IgD-negative memory B cell (primary cell): ENCODE measurements at regions not wholly inside any gene's neighbourhood (a gene's known extent, or its start where the extent isn't known, plus 50 kb on each side); places are given as distances from the start of the nearest gene placed in this dataset.

Source experiments
- H3K27ac Mint-ChIP-seq, 3 donors: one replicate each; pipeline ENCODE4 v1.8.0; 2020 to 2022; ENCODE audit warnings: mild to moderate bottlenecking in 3 of 3, mixed read lengths in 3 of 3, moderate library complexity in 1 of 3
- H3K27me3 Mint-ChIP-seq: one replicate; pipeline ENCODE4 v1.8.0; 2021; ENCODE audit warnings: mixed read lengths
- H3K36me3 Mint-ChIP-seq: one replicate; pipeline ENCODE4 v1.8.0; 2020; ENCODE audit warnings: mild to moderate bottlenecking, mixed read lengths
- H3K4me1 Mint-ChIP-seq, 3 donors: one replicate each; pipeline ENCODE4 v1.8.0; 2020 to 2022; ENCODE audit warnings: mixed read lengths in 3 of 3, mild to moderate bottlenecking in 1 of 3
- H3K4me3 Mint-ChIP-seq, 4 donors: one replicate each; pipeline ENCODE4 v1.8.0; 2020 to 2022; ENCODE audit warnings: mild to moderate bottlenecking in 4 of 4, mixed read lengths in 4 of 4, moderate library complexity in 3 of 4
- H3K9me3 Mint-ChIP-seq, 3 donors: one replicate each; pipeline ENCODE4 v1.8.0; 2020 to 2021; ENCODE audit warnings: mixed read lengths in 3 of 3, mild to moderate bottlenecking in 1 of 3

- H3K4me1 Mint-ChIP-seq: peaks cover 2 to 20% (median 13%) of the 10 kb centered on the region in 3 donors
- no peak overlapping the region for H3K27ac Mint-ChIP-seq
- peaks cover 6% of the 10 kb centered on the region for H3K36me3 Mint-ChIP-seq
- H3K4me3 Mint-ChIP-seq: no peak overlapping the region
- peaks cover 2% of the 10 kb centered on the region for H3K27me3 Mint-ChIP-seq
- H3K9me3 Mint-ChIP-seq: peaks cover 0 to 6% (median 3%) of the 10 kb centered on the region in 3 donors
Observed at GRCh38 chr18:55110436-55110835, 151.2 kb upstream of the CCDC68 start.

- Mint-ChIP-seq H3K4me1 (peaks cover 2 to 21% (median 13%) of the 10 kb centered on the region in 3 donors), H3K27me3 (peaks cover 2% of the 10 kb centered on the region), H3K9me3 (peaks cover 0 to 6% (median 4%) of the 10 kb centered on the region in 3 donors), H3K4me3 (no peak overlapping the region), H3K27ac (no peak overlapping the region), H3K36me3 (peaks cover 6% of the 10 kb centered on the region)
Observed at GRCh38 chr18:55109818-55110414, 150.7 kb upstream of the CCDC68 start.

GRCh38 chr18:55106906-55107305, 147.6 kb upstream of the CCDC68 start:
- Mint-ChIP-seq H3K4me1 (peaks cover 3 to 25% (median 12%) of the 10 kb centered on the region in 3 donors), H3K9me3 (peaks cover 4 to 6% (median 5%) of the 10 kb centered on the region in 3 donors), H3K27me3 (peaks cover 2% of the 10 kb centered on the region), H3K27ac (peak overlapping the region in 2 of 3 donors; percentile 71 to 87), H3K36me3 (peaks cover 6% of the 10 kb centered on the region), H3K4me3 (no peak overlapping the region)

- Mint-ChIP-seq H3K36me3 (peaks cover 6% of the 10 kb centered on the region), H3K27ac (peak overlapping the region; percentile 71 to 87 (median 87)), H3K9me3 (peaks cover 4 to 6% (median 5%) of the 10 kb centered on the region in 3 donors), H3K4me3 (peak overlapping the region in 3 of 4 donors; percentile 44 to 83 (median 75)), H3K27me3 (peaks cover 2% of the 10 kb centered on the region), H3K4me1 (peaks cover 3 to 25% (median 12%) of the 10 kb centered on the region in 3 donors)
Observed at GRCh38 chr18:55106466-55106865, 147.2 kb upstream of the CCDC68 start.

- peaks cover 5 to 27% (median 13%) of the 10 kb centered on the region in 3 donors for H3K4me1 Mint-ChIP-seq
- peaks cover under 1% of the 10 kb centered on the region for H3K27me3 Mint-ChIP-seq
- peaks cover 6% of the 10 kb centered on the region for H3K36me3 Mint-ChIP-seq
- peak overlapping the region in 2 of 4 donors; percentile 75 to 83 for H3K4me3 Mint-ChIP-seq
- peak overlapping the region; percentile 71 to 87 (median 87) for H3K27ac Mint-ChIP-seq
- peaks cover 4 to 6% (median 5%) of the 10 kb centered on the region in 3 donors for H3K9me3 Mint-ChIP-seq
Observed at GRCh38 chr18:55105873-55106272, 146.6 kb upstream of the CCDC68 start.

GRCh38 chr18:55102958-55103456, 143.7 kb upstream of the CCDC68 start:
- peaks cover 5 to 25% (median 16%) of the 10 kb centered on the region in 3 donors for H3K4me1 Mint-ChIP-seq
- no peak overlapping the region for H3K4me3 Mint-ChIP-seq
- no peaks in the 10 kb centered on the region for H3K36me3 Mint-ChIP-seq
- peaks cover 0 to 5% (median 1%) of the 10 kb centered on the region in 3 donors for H3K9me3 Mint-ChIP-seq
- H3K27me3 Mint-ChIP-seq: no peaks in the 10 kb centered on the region
- H3K27ac Mint-ChIP-seq: peak overlapping the region in 1 of 3 donors; percentile 9

- Mint-ChIP-seq H3K27me3 (no peaks in the 10 kb centered on the region), H3K4me3 (no peak overlapping the region), H3K4me1 (peaks cover 5 to 25% (median 16%) of the 10 kb centered on the region in 3 donors), H3K9me3 (peaks cover 0 to 5% (median 1%) of the 10 kb centered on the region in 3 donors), H3K27ac (peak overlapping the region in 1 of 3 donors; percentile 25), H3K36me3 (no peaks in the 10 kb centered on the region)
Observed at GRCh38 chr18:55102501-55102900, 143.2 kb upstream of the CCDC68 start.

- Mint-ChIP-seq H3K27ac (peak overlapping the region in 2 of 3 donors; percentile 25 to 37), H3K36me3 (no peaks in the 10 kb centered on the region), H3K4me3 (peak overlapping the region in 2 of 4 donors; percentile 5 to 46), H3K9me3 (peaks cover 0 to 5% (median 1%) of the 10 kb centered on the region in 3 donors), H3K27me3 (no peaks in the 10 kb centered on the region), H3K4me1 (peaks cover 5 to 20% (median 14%) of the 10 kb centered on the region in 3 donors)
Observed at GRCh38 chr18:55101458-55101824, 142.2 kb upstream of the CCDC68 start.

GRCh38 chr18:55100817-55101457, 141.7 kb upstream of the CCDC68 start:
- no peaks in the 10 kb centered on the region for H3K36me3 Mint-ChIP-seq
- H3K9me3 Mint-ChIP-seq: peaks cover 0 to 5% (median 1%) of the 10 kb centered on the region in 3 donors
- peaks cover 8 to 15% (median 15%) of the 10 kb centered on the region in 3 donors for H3K4me1 Mint-ChIP-seq
- H3K4me3 Mint-ChIP-seq: peak overlapping the region in 1 of 4 donors; percentile 55
- H3K27ac Mint-ChIP-seq: no peak overlapping the region
- H3K27me3 Mint-ChIP-seq: no peaks in the 10 kb centered on the region

GRCh38 chr18:55097456-55098170, 138.4 kb upstream of the CCDC68 start:
- Mint-ChIP-seq H3K4me1 (peaks cover 24 to 33% (median 32%) of the 10 kb centered on the region in 3 donors), H3K27ac (no peak overlapping the region), H3K36me3 (no peaks in the 10 kb centered on the region), H3K4me3 (no peak overlapping the region), H3K27me3 (no peaks in the 10 kb centered on the region), H3K9me3 (no peaks in the 10 kb centered on the region)

GRCh38 chr18:55096263-55096951, 137.1 kb upstream of the CCDC68 start:
- H3K4me3 Mint-ChIP-seq: peak overlapping the region in 1 of 4 donors; percentile 10
- no peaks in the 10 kb centered on the region for H3K27me3 Mint-ChIP-seq
- H3K27ac Mint-ChIP-seq: no peak overlapping the region
- peaks cover 26 to 33% (median 32%) of the 10 kb centered on the region in 3 donors for H3K4me1 Mint-ChIP-seq
- no peaks in the 10 kb centered on the region for H3K9me3 Mint-ChIP-seq
- no peaks in the 10 kb centered on the region for H3K36me3 Mint-ChIP-seq

- peak overlapping the region in 1 of 3 donors; percentile 14 for H3K27ac Mint-ChIP-seq
- no peaks in the 10 kb centered on the region for H3K9me3 Mint-ChIP-seq
- no peaks in the 10 kb centered on the region for H3K27me3 Mint-ChIP-seq
- H3K4me3 Mint-ChIP-seq: no peak overlapping the region
- no peaks in the 10 kb centered on the region for H3K36me3 Mint-ChIP-seq
- peaks cover 24 to 31% (median 27%) of the 10 kb centered on the region in 3 donors for H3K4me1 Mint-ChIP-seq
Observed at GRCh38 chr18:55095584-55095983, 136.3 kb upstream of the CCDC68 start.

GRCh38 chr18:55093808-55094207, 134.5 kb upstream of the CCDC68 start:
- peak overlapping the region in 2 of 3 donors; percentile 4 to 8 for H3K27ac Mint-ChIP-seq
- H3K9me3 Mint-ChIP-seq: no peaks in the 10 kb centered on the region
- H3K36me3 Mint-ChIP-seq: no peaks in the 10 kb centered on the region
- peak overlapping the region in 3 of 4 donors; percentile 7 to 61 (median 41) for H3K4me3 Mint-ChIP-seq
- H3K4me1 Mint-ChIP-seq: peaks cover 25 to 28% (median 27%) of the 10 kb centered on the region in 3 donors
- H3K27me3 Mint-ChIP-seq: no peaks in the 10 kb centered on the region

GRCh38 chr18:55093295-55093694, 134.0 kb upstream of the CCDC68 start:
- peak overlapping the region in 3 of 4 donors; percentile 7 to 61 (median 41) for H3K4me3 Mint-ChIP-seq
- H3K27ac Mint-ChIP-seq: peak overlapping the region in 2 of 3 donors; percentile 4 to 8
- peaks cover 25 to 30% (median 28%) of the 10 kb centered on the region in 3 donors for H3K4me1 Mint-ChIP-seq
- no peaks in the 10 kb centered on the region for H3K27me3 Mint-ChIP-seq
- H3K36me3 Mint-ChIP-seq: no peaks in the 10 kb centered on the region
- H3K9me3 Mint-ChIP-seq: no peaks in the 10 kb centered on the region
